ENCODE measurements at regions not wholly inside any gene's neighbourhood (a gene's known extent, or its start where the extent isn't known, plus 50 kb on each side); places are given as distances from the start of the nearest gene placed in this dataset.

DNA sequence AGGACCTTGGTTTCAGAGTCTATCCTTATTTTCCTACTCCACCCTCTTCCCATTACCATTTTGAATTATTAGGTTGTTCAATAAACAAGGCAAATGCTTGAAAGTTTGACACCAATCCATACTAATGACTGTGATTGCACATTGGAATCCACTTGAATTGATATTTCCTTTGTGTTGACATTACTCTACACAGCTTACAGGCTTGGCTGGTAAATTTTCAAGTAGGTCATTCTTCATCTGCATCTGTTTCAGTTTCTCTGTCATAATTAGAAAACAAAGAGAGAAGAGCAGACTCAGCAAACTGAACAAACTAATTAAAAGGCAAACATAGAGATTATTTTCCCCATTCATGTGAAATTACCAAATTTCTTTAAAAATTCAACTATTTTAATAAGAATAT, 732.9 kb upstream of the BCHE start:
- Histone ChIP-seq H3K9ac (no peak overlapping the region), H3K9me3 (ENCODE audit: low read depth) (no peaks in the 10 kb centered on the region), H3F3A (ENCODE audit: insufficient read depth) (no peaks in the 10 kb centered on the region), H4K20me1 (ENCODE audit: insufficient read depth) (no peaks in the 10 kb centered on the region), H3K27me3 (replicated peaks; ENCODE audit: insufficient read depth) (no peaks in the 10 kb centered on the region), H3K4me1 (ENCODE audit: insufficient read depth) (no peaks in the 10 kb centered on the region), H3K4me3 (no peak overlapping the region), H2AFZ (no peak overlapping the region), H3K36me3 (ENCODE audit: low read depth) (no peaks in the 10 kb centered on the region), H3K4me2 (ENCODE audit: unreplicated experiment) (no peak overlapping the region), H3K79me2 (ENCODE audit: insufficient read depth) (no peaks in the 10 kb centered on the region), H3K9me2 (ENCODE audit: insufficient read depth) (no peaks in the 10 kb centered on the region), H3K27ac (no peak overlapping the region)
- DNase-seq, result no peak
- in situ Hi-C loops (cut with MboI), result no loop called here
- no peak for TF ChIP-seq EZH2phosphoT487 (IDR thresholded peaks at IDR 0.05; ENCODE audit: insufficient read depth, low read depth)
- no peak for TF ChIP-seq EZH2 (IDR thresholded peaks at IDR 0.05; ENCODE audit: insufficient read depth, poor library complexity, severe bottlenecking)

DNA sequence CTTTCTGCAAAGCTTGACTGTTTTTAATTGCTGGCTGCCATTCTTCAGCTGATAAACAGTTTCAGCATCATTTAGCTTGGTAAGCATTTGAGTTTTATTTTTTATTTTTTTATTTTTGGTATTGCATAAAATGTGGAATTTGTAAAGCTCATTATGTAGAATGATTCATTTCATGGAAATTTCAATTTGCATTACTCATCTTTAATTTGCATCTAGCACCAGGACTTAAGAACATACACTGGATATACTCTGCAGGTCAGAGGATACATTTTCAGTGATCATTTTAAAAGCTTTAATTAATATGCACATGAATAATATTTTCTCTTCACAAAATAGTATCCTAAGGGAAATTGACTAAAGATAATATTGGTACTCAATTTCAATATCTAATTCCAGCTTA, 732.4 kb upstream of the BCHE start:
- no peaks in the 10 kb centered on the region for H3K36me3 ChIP-seq (ENCODE audit: low read depth)
- in situ Hi-C loops (cut with MboI), result no loop called here
- H3K4me1 ChIP-seq (ENCODE audit: insufficient read depth), result no peaks in the 10 kb centered on the region
- no peaks in the 10 kb centered on the region for H4K20me1 ChIP-seq (ENCODE audit: insufficient read depth)
- no peaks in the 10 kb centered on the region for H3K79me2 ChIP-seq (ENCODE audit: insufficient read depth)
- no peaks in the 10 kb centered on the region for H3K9me2 ChIP-seq (ENCODE audit: insufficient read depth)
- H3K27me3 ChIP-seq (replicated peaks; ENCODE audit: insufficient read depth), result no peaks in the 10 kb centered on the region
- H3F3A ChIP-seq (ENCODE audit: insufficient read depth), result no peaks in the 10 kb centered on the region
- H3K27ac ChIP-seq, result no peak overlapping the region
- no peak overlapping the region for H2AFZ ChIP-seq
- no peaks in the 10 kb centered on the region for H3K9me3 ChIP-seq (ENCODE audit: low read depth)
- TF ChIP-seq EZH2phosphoT487 (IDR thresholded peaks at IDR 0.05; ENCODE audit: insufficient read depth, low read depth) (no peak), EZH2 (IDR thresholded peaks at IDR 0.05; ENCODE audit: insufficient read depth, poor library complexity, severe bottlenecking) (no peak)
- no peak overlapping the region for H3K4me2 ChIP-seq (ENCODE audit: unreplicated experiment)
- H3K4me3 ChIP-seq, result no peak overlapping the region
- H3K9ac ChIP-seq, result no peak overlapping the region
- DNase-seq, result no peak

DNA sequence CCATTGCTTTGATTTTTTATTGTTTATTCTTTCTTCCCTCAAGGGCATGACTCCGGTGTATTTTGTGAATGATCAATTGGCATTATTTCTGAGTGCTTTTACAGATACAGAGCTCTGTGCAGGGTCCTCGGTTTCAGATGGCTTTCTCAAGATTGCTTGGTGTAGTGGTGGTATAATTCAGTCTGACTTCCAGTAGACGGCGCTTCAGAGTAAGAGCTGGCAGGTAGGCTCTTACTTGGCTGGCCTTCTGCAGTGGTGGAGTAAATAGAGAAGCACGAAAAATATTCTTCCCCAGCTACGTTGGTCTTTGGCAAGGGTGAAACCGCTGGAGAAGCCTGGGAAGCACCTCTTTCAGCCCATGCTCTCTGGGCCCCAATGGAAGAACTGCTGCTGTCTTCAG, 723.0 kb upstream of the BCHE start:
- TF ChIP-seq EZH2 (IDR thresholded peaks at IDR 0.05; ENCODE audit: insufficient read depth, poor library complexity, severe bottlenecking) (no peak), EZH2phosphoT487 (IDR thresholded peaks at IDR 0.05; ENCODE audit: insufficient read depth, low read depth) (no peak)
- Histone ChIP-seq H3K4me1 (ENCODE audit: insufficient read depth) (no peaks in the 10 kb centered on the region), H3F3A (ENCODE audit: insufficient read depth) (no peaks in the 10 kb centered on the region), H3K9ac (no peak overlapping the region), H3K79me2 (ENCODE audit: insufficient read depth) (no peaks in the 10 kb centered on the region), H3K4me3 (no peak overlapping the region), H3K9me2 (ENCODE audit: insufficient read depth) (no peaks in the 10 kb centered on the region), H3K27me3 (replicated peaks; ENCODE audit: insufficient read depth) (no peaks in the 10 kb centered on the region), H3K36me3 (ENCODE audit: low read depth) (no peaks in the 10 kb centered on the region), H2AFZ (no peak overlapping the region), H4K20me1 (ENCODE audit: insufficient read depth) (no peaks in the 10 kb centered on the region), H3K4me2 (ENCODE audit: unreplicated experiment) (no peak overlapping the region), H3K27ac (no peak overlapping the region), H3K9me3 (ENCODE audit: low read depth) (peaks cover 3% of the 10 kb centered on the region)
- 24 to 31% methylated on average over 7 of the region's 7 CpGs for WGBS, 2 experiments (ENCODE audit: low coverage in 1 of 2, low lambda C conversion rate in 2 of 2, missing lambda C conversion rate in 2 of 2)
- DNase-seq, result no peak
- in situ Hi-C loops (cut with MboI), result no loop called here

DNA sequence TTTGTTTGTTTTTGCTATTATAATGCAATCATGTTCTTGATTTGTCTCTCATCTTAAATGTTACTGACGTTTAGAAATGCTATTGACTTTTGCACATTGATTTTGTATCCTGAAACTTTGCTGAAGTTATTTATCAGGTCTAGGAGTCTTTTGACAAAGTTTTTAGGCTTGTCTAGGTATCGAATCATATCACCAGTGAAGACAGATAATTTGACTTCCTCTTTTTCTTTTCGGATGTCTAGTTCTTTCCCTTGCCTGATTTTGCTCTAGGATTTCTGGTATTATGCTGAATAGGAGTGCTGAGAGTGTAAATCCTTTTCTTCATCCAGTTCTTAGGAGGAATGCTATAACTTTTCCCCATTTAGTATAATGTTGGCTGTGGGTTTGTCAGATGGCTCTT, 719.7 kb upstream of the BCHE start:
- Histone ChIP-seq H3K4me3 (no peak overlapping the region), H2AFZ (no peak overlapping the region), H3K9me3 (ENCODE audit: low read depth) (peaks cover 3% of the 10 kb centered on the region), H3K4me2 (ENCODE audit: unreplicated experiment) (no peak overlapping the region), H3K79me2 (ENCODE audit: insufficient read depth) (no peaks in the 10 kb centered on the region), H3K4me1 (ENCODE audit: insufficient read depth) (no peaks in the 10 kb centered on the region), H3K27me3 (replicated peaks; ENCODE audit: insufficient read depth) (no peaks in the 10 kb centered on the region), H3F3A (ENCODE audit: insufficient read depth) (no peaks in the 10 kb centered on the region), H3K27ac (no peak overlapping the region), H3K9me2 (ENCODE audit: insufficient read depth) (no peaks in the 10 kb centered on the region), H4K20me1 (ENCODE audit: insufficient read depth) (no peaks in the 10 kb centered on the region), H3K36me3 (ENCODE audit: low read depth) (no peaks in the 10 kb centered on the region), H3K9ac (no peak overlapping the region)
- no peak for DNase-seq
- WGBS, 2 experiments (ENCODE audit: low coverage in 1 of 2, low lambda C conversion rate in 2 of 2, missing lambda C conversion rate in 2 of 2), result 12 to 17% methylated on average over 3 of the region's 3 CpGs
- TF ChIP-seq EZH2 (IDR thresholded peaks at IDR 0.05; ENCODE audit: insufficient read depth, poor library complexity, severe bottlenecking), result no peak
- in situ Hi-C loops (cut with MboI), result no loop called here

DNA sequence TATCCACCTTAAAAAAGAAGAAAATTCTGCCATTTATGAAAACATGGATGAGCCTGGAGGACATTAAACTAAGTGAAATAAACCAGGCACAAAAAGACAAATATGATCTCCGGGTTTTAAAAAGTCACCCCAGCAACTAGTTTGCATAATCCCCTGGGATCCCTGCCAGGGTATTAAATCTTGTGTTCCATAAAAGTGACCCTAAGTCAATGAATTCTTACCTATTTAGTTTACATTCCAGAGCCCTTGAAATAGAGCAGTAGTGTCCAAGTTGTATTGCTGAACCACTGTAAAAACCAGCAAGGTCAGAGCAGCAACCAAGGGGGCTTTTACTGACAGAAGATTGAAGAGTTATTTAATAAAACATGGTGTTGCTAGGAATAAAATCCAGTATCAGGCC, 716.8 kb upstream of the BCHE start:
- no peak overlapping the region for H2AFZ ChIP-seq
- TF ChIP-seq EZH2phosphoT487 (IDR thresholded peaks at IDR 0.05; ENCODE audit: insufficient read depth, low read depth) (no peak), EZH2 (IDR thresholded peaks at IDR 0.05; ENCODE audit: insufficient read depth, poor library complexity, severe bottlenecking) (no peak)
- no peaks in the 10 kb centered on the region for H3K4me1 ChIP-seq (ENCODE audit: insufficient read depth)
- H3K4me2 ChIP-seq (ENCODE audit: unreplicated experiment), result no peak overlapping the region
- no peaks in the 10 kb centered on the region for H3K27me3 ChIP-seq (replicated peaks; ENCODE audit: insufficient read depth)
- H3K9me2 ChIP-seq (ENCODE audit: insufficient read depth), result no peaks in the 10 kb centered on the region
- H3K9ac ChIP-seq, result no peak overlapping the region
- in situ Hi-C loops (cut with MboI), result no loop called here
- no peak overlapping the region for H3K27ac ChIP-seq
- DNase-seq, result no peak
- no peaks in the 10 kb centered on the region for H3F3A ChIP-seq (ENCODE audit: insufficient read depth)
- 0 to 5% methylated on average over 1 of the region's 1 CpG for WGBS, 2 experiments (ENCODE audit: low coverage in 1 of 2, low lambda C conversion rate in 2 of 2, missing lambda C conversion rate in 2 of 2)
- no peaks in the 10 kb centered on the region for H4K20me1 ChIP-seq (ENCODE audit: insufficient read depth)
- H3K4me3 ChIP-seq, result no peak overlapping the region
- no peaks in the 10 kb centered on the region for H3K36me3 ChIP-seq (ENCODE audit: low read depth)
- no peaks in the 10 kb centered on the region for H3K79me2 ChIP-seq (ENCODE audit: insufficient read depth)
- no peaks in the 10 kb centered on the region for H3K9me3 ChIP-seq (ENCODE audit: low read depth)
